ENCODE measurements at regions not wholly inside any gene's neighbourhood (a gene's known extent, or its start where the extent isn't known, plus 50 kb on each side); places are given as distances from the start of the nearest gene placed in this dataset.

- TF ChIP-seq, protein P1, sequence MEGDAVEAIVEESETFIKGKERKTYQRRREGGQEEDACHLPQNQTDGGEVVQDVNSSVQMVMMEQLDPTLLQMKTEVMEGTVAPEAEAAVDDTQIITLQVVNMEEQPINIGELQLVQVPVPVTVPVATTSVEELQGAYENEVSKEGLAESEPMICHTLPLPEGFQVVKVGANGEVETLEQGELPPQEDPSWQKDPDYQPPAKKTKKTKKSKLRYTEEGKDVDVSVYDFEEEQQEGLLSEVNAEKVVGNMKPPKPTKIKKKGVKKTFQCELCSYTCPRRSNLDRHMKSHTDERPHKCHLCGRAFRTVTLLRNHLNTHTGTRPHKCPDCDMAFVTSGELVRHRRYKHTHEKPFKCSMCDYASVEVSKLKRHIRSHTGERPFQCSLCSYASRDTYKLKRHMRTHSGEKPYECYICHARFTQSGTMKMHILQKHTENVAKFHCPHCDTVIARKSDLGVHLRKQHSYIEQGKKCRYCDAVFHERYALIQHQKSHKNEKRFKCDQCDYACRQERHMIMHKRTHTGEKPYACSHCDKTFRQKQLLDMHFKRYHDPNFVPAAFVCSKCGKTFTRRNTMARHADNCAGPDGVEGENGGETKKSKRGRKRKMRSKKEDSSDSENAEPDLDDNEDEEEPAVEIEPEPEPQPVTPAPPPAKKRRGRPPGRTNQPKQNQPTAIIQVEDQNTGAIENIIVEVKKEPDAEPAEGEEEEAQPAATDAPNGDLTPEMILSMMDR (IDR thresholded peaks at IDR 0.05; ENCODE audit: low read depth, low read length, missing control alignments) = no peak
- DNase-seq (ENCODE audit: extremely low read depth, low read depth) = no peak
- no peak overlapping the region for H3K4me3 ChIP-seq (replicated peaks; ENCODE audit: low read depth, low read length)
These were observed 724.6 kb upstream of the ADAMTS5 start for GRCh38 chr21:27691516-27691915.

GRCh38 chr21:27691006-27691405 is 724.1 kb upstream of the ADAMTS5 start:
- DNase-seq (ENCODE audit: extremely low read depth, low read depth) = no peak
- TF ChIP-seq, protein P1 (IDR thresholded peaks at IDR 0.05; ENCODE audit: low read depth, low read length, missing control alignments) = no peak
- no peak overlapping the region for H3K4me3 ChIP-seq (replicated peaks; ENCODE audit: low read depth, low read length)

GRCh38 chr21:27690426-27690825 is 723.5 kb upstream of the ADAMTS5 start:
- no peak for DNase-seq (ENCODE audit: extremely low read depth, low read depth)
- no peak overlapping the region for H3K4me3 ChIP-seq (replicated peaks; ENCODE audit: low read depth, low read length)
- TF ChIP-seq, protein P1 (IDR thresholded peaks at IDR 0.05; ENCODE audit: low read depth, low read length, missing control alignments) = no peak

- TF ChIP-seq, protein P1 (IDR thresholded peaks at IDR 0.05; ENCODE audit: low read depth, low read length, missing control alignments) = no peak
- DNase-seq (ENCODE audit: extremely low read depth, low read depth) = no peak
- no peak overlapping the region for H3K4me3 ChIP-seq (replicated peaks; ENCODE audit: low read depth, low read length)
These were observed 721.9 kb upstream of the ADAMTS5 start for GRCh38 chr21:27688773-27689172.

DNA sequence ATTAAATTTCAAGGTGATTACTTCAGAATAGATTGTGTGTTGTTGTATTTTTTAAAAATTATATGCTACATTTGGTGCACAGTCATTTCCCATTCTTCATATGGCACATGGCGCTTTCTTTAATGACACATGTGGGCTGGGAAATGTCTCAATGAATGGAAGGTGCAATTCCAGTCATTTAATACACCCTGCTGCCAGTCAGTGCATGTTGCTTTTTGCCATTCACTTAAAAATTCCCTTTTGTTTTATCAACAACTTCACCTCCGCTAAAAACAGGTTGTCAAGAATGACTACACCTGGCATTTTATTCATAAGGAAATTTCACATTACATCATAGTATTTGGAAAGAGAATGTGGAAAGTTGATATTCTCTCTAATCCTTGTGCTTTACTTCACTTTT is 716.4 kb upstream of the ADAMTS5 start:
- TF ChIP-seq, protein P1 (IDR thresholded peaks at IDR 0.05; ENCODE audit: low read depth, low read length, missing control alignments) = no peak
- no peak for DNase-seq (ENCODE audit: extremely low read depth, low read depth)
- H3K4me3 ChIP-seq (replicated peaks; ENCODE audit: low read depth, low read length) = no peak overlapping the region

DNA sequence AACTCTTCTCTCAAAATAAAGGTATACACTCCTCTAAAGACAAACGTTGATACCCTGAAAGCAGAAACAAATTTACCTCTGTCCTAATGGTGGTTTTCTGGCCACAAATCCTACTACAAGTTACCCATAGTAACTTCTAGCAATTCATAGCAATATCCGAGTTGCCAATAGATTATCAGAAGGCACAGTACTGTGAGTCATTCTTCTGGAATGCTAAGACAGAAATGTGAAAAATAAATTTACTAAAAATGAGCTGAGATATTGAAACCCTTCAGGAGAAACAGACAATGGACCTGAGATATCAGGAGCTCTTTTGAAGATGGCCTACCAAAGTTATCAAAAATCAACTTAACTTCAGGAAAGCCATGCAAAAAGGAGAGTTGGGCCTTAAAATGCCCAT is 715.0 kb upstream of the ADAMTS5 start:
- TF ChIP-seq, protein P1 (IDR thresholded peaks at IDR 0.05; ENCODE audit: low read depth, low read length, missing control alignments) = no peak
- DNase-seq (ENCODE audit: extremely low read depth, low read depth) = no peak
- H3K4me3 ChIP-seq (replicated peaks; ENCODE audit: low read depth, low read length) = no peak overlapping the region

GRCh38 chr21:27681038-27681437 is 714.1 kb upstream of the ADAMTS5 start:
- no peak overlapping the region for H3K4me3 ChIP-seq (replicated peaks; ENCODE audit: low read depth, low read length)
- TF ChIP-seq, protein P1 (IDR thresholded peaks at IDR 0.05; ENCODE audit: low read depth, low read length, missing control alignments) = no peak
- DNase-seq (ENCODE audit: extremely low read depth, low read depth) = no peak

Data from HFF-Myc (cell line).